HG03460 (cell line): ENCODE measurements at regions not wholly inside any gene's neighbourhood (a gene's known extent, or its start where the extent isn't known, plus 50 kb on each side); places are given as distances from the start of the nearest gene placed in this dataset.

Experiments
- ATAC-seq: cut with Tn5 transposase; IDR thresholded peaks from one replicate; pipeline ENCODE4 v1.9.1; 2021; ENCODE audit not compliant: unreplicated experiment

DNA sequence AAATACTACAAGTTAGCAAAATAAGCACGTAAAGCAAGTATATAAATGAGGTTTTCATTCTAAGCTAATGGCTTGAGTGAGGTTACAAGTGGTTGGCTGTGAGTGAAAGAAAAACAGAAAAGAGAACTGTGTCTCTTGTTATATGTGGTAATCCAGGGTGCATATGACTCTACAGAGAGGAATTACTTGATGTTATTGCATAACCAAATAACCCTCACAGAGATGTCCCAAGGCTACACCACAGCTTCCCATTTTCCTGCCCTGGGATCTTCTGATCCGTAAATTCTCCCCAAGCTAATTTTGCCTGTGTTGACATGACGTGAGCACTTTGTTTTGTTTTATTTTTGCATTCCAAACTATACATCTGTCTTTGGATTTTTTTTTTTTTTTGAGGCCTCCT is 470.0 kb upstream of the INTU start:
- ATAC-seq: no peak

DNA sequence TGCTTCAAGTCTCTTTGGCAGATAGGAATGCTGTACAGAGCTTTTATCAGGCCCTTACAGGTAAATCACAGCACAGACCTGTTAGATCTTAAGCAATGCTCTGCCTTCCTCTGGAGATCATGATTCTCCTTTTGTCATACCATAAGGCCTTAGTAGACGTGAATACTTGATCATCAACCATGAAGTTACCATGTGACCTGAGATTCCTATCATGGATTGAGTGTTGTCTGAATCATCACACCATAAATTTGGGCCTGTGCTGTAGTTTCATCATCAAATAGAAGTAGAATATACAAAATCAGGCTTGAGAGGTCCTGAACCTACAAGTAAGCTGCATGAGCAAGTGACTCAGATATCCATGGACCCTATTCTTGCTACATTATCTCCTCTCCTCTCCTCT is 466.8 kb upstream of the INTU start:
- ATAC-seq: no peak

DNA sequence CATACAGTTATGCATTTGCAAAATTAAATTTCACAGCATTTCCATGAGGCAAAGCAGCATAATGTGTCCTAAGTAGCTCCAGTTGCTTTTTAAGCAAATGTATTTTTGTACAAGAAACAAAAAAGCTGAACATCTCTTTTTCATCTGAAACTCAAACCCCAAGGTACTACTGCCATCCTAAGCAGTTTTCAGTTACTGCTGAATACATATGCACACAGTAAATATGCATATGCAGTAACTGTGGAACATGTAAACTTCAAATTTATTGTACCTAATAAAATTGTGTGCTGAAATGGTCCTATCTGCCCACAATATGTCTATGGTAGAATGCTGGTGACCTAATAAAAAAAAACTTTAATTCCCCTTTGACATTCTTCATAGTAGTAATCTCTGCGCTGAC is 458.6 kb upstream of the INTU start:
- no peak for ATAC-seq

DNA sequence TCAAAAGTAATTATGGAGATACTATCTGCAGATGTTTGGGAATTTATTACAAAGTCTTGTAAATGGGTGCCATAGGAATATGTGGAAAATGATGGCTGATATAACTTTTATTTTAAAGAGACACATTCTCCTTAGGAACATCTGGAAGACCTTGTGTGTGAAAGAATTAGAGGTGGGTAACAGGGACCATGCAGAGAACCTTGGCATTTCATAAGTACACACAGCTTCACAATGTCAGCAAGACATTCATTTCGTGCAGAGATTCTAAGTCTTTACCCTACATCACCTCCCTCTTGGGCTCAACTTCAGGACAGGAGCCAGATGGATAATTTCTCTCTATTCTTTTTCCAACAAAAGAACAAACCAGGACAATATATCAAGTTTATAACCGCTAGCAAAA is 458.1 kb upstream of the INTU start:
- ATAC-seq: no peak

DNA sequence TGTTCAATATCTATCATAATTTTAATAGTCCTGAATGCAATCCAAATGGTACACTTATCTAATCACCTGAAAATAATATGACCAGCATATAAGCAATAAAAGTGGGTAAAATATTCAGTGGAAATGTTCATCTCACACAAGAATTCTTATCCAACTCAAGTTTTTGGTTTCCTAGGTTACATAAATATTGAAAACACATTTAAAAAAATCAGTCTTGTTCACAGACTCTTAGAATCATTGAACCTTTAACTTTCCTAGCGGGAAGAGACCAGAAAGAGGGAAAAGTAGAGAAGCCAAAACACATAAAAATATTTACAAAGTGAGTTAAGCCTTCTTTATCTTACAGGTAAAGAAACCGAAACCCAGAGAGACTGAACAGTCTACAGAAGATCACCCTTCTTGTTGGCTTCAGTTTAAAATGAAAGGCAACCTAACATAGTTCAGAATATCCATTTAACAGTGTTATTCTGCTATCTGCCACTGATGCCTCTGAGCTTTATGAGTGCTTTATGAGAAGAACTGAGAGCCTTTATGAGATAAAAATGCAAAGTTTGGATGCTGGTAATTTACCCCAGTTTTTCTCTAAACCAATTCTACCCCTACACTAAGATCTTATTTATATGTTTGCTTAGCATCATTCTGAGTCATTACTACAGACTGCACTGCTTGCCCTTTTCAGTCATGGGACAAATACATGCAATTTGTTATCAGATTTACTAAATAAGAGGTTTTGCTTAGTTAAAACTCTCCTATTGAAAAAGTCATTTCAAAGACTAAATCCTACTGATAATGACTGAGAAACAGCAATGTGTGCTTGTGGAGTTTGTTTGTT is 453.3 kb upstream of the INTU start:
- no peak for ATAC-seq

DNA sequence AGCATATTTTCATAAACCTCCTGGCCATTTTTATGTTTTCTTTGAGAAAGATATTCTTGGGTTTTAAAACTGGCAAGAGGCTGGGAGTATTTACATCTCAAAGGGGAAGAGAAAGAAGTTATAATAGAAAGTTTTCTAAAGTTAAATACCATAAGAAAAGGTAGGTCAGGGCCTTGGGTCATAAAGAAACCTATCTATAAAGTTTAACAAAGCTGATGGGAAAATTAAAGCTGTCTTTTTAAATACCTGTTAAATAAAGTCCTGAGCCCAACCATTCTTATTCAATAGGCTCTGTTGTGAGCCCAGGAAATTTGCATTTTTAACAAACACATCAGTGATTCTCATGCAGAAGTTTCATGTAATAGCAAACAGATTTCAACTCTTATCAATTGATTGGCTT is 451.8 kb upstream of the INTU start:
- no peak for ATAC-seq

DNA sequence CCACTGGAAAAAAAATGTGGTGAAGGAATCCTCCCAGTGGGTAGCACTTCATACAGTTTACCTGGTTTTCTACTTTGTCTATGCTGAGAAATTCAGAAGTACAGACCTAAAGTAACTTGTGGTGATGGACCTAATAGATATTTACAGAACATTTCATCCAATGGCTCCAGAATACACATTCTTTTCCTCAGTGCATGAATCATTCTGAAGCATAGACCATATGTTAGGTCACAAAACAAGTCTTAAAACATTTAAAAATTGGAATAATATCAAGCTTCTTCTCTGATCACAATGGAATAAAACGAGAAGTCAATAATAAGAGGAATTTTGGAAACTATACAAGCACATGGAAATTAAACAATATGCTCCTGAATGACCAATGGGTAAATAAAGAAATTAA is 450.1 kb upstream of the INTU start:
- ATAC-seq: no peak

DNA sequence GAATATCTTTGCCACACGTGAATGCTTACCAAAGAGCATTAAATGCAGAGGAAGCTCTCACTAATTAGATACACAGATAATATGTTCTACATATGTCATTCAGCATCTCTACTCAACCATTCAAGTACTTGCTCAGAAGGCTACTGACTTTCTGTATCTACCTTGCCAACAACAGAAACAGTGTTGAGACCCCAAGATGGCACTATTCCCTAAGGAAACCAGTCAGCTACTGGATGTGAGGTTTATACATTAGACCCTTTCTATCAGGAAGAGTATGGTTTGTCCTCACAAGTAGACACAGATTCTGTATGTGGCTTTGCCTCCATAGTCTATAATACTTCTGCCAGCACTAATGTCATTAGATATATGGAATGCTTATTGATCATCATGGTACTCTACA is 443.9 kb upstream of the INTU start:
- ATAC-seq: no peak

DNA sequence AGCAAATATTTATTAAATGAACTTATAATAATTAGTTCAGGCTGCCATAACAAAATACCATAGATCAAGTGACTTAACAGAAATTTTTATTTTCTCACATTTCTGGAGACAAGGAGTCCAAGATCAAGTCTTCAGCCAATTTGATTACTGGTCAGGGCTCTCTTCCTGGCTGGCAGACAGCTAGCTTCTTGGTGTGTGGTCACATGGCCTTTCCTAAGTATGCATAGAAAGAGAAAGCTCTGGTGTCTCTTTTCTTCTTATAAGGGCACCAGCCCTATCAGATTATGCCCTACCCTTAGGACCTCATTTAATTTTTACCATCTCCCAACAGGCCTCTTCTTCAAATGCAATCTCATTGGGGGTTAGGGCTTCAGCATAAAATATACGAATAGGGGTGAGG is 438.5 kb upstream of the INTU start:
- no peak for ATAC-seq

DNA sequence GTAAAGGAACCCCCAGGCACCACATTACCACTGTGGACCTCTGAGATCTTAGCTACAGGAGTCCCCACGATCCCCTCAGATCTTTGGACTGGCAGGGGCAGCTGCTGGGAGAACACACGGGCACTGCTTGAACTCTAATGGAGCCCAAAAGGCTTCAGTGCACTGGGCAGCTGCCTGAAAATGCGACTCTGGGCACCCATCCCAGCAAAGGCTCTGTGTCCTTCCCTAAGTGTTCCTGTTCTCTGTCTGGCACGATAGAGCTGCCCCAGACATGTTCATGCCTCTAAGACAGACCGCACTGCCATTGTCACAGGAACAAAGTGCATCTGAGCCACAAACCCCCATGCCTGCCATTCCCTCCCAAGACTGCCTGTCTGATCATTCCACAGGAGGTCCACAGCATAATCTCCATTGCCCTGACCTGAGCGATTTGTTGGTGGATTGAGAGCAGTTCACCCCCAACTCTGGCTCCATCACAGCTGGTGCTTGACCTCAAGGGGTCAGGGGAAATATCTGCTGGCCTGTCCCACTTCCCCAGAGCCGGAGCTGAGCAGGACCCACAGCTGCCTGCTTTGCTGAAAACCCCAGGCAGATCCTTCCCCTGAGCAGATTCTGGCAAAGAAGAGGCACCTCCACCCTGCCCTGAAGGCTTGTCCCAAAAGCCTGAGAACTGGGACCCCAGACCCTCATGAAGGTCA is 436.0 kb upstream of the INTU start:
- ATAC-seq: no peak

DNA sequence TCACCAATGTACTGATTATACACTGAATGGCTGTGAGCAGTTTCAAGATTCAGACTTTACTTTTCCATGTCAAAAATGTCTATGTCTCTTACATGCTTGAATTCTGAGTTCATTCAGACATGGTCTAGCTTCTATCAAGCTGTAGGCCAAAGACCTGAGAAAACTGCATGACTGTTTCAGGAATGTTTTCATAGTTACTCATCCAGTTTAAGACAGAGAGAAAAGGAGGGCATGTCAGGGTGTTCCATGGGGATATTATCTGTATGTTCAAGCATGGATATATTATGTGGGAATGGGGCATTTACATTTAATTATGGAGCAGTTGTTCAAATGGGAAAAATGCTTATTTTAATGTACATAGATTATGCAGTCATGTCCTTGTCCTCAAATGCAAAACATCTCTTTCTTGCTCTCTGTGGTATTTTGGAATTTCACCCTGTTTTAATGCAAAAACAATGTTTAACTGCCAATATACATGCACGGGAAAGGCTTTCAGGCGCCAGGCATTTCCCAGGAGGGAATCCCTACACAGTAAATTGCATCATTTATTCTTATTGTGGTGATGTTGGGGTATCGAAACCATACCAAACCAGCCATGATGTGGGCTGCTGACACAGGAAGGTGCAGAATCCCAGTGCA is 429.1 kb upstream of the INTU start:
- ATAC-seq: no peak

DNA sequence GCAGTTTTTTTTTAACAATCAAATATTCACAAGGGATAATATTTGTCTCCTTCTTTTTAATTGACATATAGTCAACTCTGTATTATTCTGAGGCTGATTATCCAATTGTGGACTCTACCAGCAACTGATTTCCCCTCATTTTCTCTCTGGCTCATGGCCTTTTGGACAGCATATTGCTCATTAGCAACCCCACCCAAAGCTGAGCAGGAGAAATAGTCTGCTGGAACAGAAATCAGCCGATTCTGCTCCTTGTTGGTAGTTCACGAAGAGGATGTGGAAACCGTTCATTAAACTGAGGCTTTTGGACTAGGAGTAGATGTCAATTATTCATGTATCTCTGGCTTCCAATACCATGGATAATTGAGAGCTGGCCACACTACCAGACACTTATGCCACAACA is 428.4 kb upstream of the INTU start:
- no peak for ATAC-seq

DNA sequence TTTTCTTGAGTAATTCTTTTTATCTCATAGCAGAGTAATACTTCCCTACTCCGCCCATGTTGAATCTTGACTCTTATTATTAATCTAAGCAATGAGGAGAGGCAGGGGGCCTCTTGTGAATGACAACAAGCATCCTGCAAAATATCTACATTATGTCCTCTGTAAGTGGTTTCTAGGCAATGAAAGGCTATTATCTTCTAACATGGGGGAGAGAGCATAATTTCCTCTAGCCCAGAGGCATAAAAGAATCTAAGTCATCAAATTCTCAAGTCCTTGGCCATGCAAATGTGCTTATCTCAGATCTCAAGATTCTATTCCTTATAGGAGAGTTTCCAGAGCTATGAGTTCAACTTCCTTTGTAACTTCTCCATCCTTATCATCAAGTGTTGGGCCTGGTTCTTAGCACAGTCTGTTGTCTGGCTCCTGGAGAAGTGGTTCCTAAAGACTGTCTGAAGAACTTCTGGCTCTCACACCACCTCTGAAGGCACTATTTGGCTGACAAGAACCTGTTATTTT is 423.1 kb upstream of the INTU start:
- ATAC-seq: no peak

DNA sequence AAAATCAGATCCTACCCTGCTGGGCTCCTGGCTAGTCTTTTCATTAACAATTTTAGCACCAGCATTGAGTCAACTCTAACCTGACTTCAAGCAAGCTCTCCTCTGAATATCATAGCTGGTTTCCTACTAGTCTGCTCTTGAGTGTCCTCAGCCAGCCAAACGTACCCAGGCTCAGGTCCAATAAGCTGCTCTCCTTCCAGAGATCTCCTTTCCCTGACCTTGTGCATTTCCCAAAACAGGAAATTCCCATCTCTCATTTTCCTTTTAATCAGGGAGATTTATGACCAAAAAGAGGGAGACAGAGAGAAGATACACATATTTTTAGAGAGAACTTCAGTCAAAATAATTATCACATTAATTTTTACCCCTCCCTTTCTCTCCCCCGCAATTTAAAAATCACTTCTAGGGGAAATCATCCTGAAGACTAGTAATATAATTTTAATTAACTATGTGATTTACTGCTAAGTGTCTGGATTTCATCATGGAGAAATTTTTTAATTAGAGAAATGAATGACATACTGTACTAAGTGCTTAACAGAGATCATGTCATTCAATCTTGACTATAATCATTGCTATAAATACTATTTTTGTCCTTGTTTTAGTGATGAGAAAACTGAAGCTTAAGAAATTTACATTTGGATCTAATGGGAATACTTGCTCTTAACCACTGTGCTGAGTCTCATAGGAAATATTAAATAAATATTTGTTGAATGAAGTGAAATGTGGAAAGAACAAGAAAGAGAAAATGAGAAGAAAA is 421.7 kb upstream of the INTU start:
- no peak for ATAC-seq

DNA sequence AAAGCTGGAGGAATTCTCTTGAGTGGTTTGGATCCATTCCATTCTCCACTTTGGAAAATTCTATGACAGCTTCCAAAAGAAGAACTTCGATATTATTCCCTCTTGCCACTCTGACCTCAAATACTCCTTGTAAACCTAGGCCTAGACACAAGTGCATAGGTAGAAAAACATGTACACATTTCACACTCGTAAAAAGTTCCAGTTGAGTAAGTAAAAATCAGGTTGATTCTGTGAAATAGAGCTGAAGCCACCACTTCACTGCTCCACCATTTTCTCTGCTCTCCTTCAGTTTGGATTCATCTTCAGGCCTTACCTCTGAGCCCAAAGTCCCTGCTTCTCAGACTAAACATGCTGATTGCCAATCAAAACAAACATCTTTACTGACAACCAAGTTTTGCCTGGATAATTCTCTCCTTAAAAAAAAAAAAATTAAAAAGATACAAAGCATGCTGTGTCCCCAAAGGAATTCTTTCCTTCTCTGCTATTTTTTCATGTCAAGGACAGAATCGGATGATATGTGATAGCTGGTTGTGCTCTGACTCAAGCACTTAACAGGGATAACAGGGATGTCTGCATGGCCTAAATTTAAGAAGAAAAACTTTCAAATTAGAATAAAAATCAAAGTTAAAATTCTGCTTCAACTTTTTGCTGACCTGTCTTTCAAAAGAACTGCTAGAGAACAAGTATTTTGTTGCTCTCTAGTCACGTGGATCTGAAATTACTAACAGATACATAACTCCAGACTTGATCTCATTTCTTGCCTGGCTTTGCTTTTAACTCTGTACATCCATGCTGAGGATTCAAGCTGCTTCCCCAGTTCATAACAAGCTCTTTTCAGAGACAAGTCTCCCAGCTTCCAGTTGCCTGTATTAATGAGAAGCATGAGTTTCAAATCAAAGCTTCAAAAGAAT is 420.9 kb upstream of the INTU start:
- no peak for ATAC-seq

DNA sequence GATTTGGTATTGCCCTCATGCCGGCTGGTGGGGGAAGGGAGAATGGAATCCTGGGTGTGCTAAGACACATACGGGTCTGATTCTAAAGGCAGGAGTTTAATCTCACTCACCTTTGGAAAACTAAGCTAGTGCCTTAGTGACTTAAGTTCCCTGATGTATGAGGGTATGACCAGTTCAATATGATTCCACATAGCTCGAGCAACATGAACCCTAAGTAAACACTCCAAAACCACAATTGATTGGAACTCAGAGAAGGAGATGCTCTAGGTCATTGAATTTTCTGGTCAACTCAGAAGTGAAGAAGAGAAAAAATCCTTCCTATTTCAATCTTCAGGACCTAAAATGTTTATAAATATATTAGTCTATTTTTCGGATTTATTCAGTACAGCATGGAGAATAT is 420.1 kb upstream of the INTU start:
- ATAC-seq: no peak

DNA sequence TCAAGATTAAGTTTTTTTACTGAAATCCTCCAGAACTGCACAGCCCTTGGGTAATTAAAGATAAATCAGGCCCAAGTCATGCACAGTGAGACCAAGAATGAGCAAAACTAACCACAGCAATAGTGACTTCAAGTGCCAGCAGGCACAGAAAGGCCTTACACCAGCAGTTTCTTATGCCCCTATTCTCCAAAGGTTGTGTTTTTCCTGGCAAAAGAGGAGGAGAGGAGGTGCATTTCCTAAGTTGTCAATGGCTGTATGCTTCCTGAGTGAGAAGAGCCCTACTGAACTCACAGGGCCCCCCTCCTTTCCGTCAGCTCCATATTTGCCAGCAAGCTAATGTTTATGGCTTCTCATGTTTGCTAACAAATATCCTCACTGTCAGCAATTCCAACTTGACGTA is 418.7 kb upstream of the INTU start:
- ATAC-seq: no peak

DNA sequence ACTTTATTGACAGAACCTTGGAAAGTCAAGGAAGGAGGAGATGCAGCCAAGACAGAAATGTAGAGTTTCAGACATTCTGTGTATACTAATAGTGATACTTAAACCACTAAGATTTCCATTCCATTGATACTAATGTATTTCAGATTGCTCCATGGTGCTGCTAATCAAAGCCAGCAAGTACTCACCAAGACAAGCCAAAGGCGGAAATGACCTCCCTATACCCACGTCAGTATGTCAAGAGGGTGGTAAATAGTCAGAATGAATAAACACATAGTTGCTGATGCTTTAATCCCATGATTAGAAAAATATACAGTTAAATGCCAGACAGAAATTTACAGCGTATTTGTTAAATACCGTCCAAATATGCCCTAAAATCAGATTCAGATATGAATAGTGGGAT is 417.8 kb upstream of the INTU start:
- ATAC-seq: no peak

DNA sequence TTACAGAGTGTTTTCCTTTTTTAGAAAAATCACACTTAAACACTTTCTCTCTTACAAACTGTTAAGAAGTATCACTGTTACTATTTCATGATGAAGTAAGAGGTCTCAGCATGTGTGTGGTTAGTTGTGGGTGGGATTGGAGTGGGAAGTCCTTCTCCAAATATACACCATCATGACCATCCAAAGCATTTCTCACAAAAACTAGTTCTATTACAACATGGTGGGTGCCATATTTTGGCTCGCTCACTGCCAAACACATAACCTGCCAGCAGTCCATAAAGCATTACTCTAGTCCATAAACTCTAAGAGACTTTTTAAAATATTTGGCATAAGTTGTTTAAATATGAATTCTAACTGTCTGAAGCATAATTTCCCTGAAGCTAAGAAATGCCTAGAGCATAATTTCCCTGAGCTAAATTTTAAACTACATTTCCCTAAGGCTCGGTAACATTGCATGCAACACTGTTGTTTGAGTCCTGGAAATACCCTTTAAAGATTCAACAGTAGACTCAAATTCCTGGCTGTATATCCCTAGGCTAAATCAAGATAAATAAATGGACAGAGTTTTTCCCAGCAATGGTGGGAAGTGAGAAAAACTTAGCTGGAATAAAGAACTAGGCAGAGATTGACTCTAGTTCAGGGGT is 415.0 kb upstream of the INTU start:
- ATAC-seq: no peak

DNA sequence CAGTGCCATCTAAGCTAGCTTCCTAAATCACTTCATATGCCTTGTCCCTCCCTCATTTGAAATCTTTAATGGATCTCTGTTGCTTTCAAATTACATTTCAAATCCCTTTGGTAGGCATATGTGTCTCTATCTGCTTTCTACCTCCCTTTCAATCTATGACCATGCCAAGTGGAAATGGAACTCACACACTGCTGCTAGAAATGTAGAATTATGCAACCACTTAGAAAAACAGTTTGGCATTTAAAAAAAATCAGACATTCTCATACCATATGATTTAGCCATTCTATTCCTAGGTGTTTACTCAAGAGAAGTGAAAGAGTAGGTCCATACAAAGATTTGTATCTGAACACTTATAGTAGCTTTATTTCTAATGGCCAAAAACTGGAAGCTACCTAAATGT is 413.5 kb upstream of the INTU start:
- ATAC-seq: no peak
